HepG2 (cell line): ENCODE measurements at regions not wholly inside any gene's neighbourhood (a gene's known extent, or its start where the extent isn't known, plus 50 kb on each side); places are given as distances from the start of the nearest gene placed in this dataset.

Source experiments
- ATAC-seq: fragments of 200-7000 bp; cut with Tn5 transposase; 3 replicates; pipeline ENCODE4 v1.9.1; 2020; ENCODE audit warnings: mild to moderate bottlenecking, moderate library complexity
- BruUV-seq: library from RNA; stranded (reverse); fragments of 400-500 nt; replicated peaks from 2 replicates; lab custom pipeline; 2021; lab: Mats Ljungman, UMichigan
- CTCF ChIA-PET: fragments of 300-600 bp; formaldehyde crosslinking; extraction: SDS; loops from one replicate; lab custom pipeline; 2021; ENCODE audit warnings: low total read pairs, inconsistent platforms, low intra/inter-chr PET ratio; lab: Yijun Ruan, JAX
- POLR2A ChIA-PET: fragments of 350-600 bp; sonication (Branson Sonifier 250); formaldehyde crosslinking; loops from one replicate; lab custom pipeline; 2020; ENCODE audit warnings: antibody characterized with exemption, inconsistent platforms; lab: Yijun Ruan, JAX
- DNase-seq: peaks from one replicate; pipeline ENCODE4 v3.0.0-alpha.2; 2015; ENCODE audit warnings: low spot score
- FAIRE-seq: peaks from 3 replicates; lab custom pipeline; 2011; peaks lifted over from hg19 to GRCh38; lab: Jason Lieb, UNC
- H2AFZ ChIP-seq: one replicate; pipeline ENCODE4 v1.6.1; 2011; ENCODE audit warnings: low read length, inconsistent platforms
- H3K27ac ChIP-seq: fragments of 300-600 bp; 3 replicates; pipeline ENCODE4 v1.8.0; 2011; ENCODE audit warnings: mixed run types, mild to moderate bottlenecking, mixed read lengths, low read length, inconsistent platforms; ENCODE audit not compliant: insufficient read depth; ENCODE audit errors: extremely low read length
- H3K27me3 ChIP-seq, 2 experiments: fragments of 200-600 bp in 1 of 2; 2 replicates in 1 of 2; 3 replicates in 1 of 2; pipeline versions ENCODE4 v1.6.0 to v1.8.0; 2011; ENCODE audit warnings: low read length in 2 of 2, mild to moderate bottlenecking in 2 of 2, moderate library complexity in 2 of 2, inconsistent platforms in 1 of 2; ENCODE audit not compliant: insufficient read depth in 2 of 2, control insufficient read depth in 1 of 2
- H3K36me3 ChIP-seq, 2 experiments: fragments of 200-600 bp in 1 of 2; replicated peaks in 1 of 2; 2 replicates in 1 of 2; 3 replicates in 1 of 2; pipeline versions ENCODE4 v1.5.1 to v1.8.0; 2011; ENCODE audit warnings: low read length in 2 of 2, inconsistent platforms in 1 of 2; ENCODE audit not compliant: insufficient read depth in 2 of 2, control insufficient read depth in 1 of 2
- H3K4me1 ChIP-seq: 2 replicates; pipeline ENCODE4 v1.5.1; 2012; ENCODE audit warnings: low read length, inconsistent platforms; ENCODE audit not compliant: insufficient read depth
- H3K4me2 ChIP-seq: 2 replicates; pipeline ENCODE4 v1.6.0; 2011; ENCODE audit warnings: low read depth, low read length, inconsistent platforms
- H3K4me3 ChIP-seq, 3 experiments: fragments of 200-600 bp in 1 of 3; sonication (generic), shearing (Covaris generic) in 1 of 3; replicated peaks in 1 of 3; 2 replicates each; pipeline ENCODE4 v1.5.1; 2011 to 2016; ENCODE audit warnings: low read length in 3 of 3, inconsistent platforms in 2 of 3, low read depth in 2 of 3, mild to moderate bottlenecking in 2 of 3, control low read depth in 1 of 3, mixed read lengths in 1 of 3; ENCODE audit not compliant: insufficient read depth in 1 of 3
- H3K79me2 ChIP-seq: one replicate; pipeline ENCODE4 v1.6.1; 2011; ENCODE audit warnings: low read length, inconsistent platforms; ENCODE audit not compliant: insufficient read depth
- H3K9ac ChIP-seq: 2 replicates; pipeline ENCODE4 v1.6.0; 2011; ENCODE audit warnings: mild to moderate bottlenecking, low read depth, low read length, inconsistent platforms; ENCODE audit not compliant: insufficient read depth
- H3K9me3 ChIP-seq: 2 replicates; pipeline ENCODE4 v1.5.1; 2012; ENCODE audit warnings: mild to moderate bottlenecking, low read length
- H4K20me1 ChIP-seq: 2 replicates; pipeline ENCODE4 v1.6.0; 2011; ENCODE audit warnings: inconsistent platforms, mild to moderate bottlenecking, low read length, moderate library complexity; ENCODE audit not compliant: insufficient read depth
- SRSF1 ChIP-seq: fragments of 200-400 bp; formaldehyde crosslinking; optimal IDR thresholded peaks from 2 replicates; pipeline ENCODE3; 2017; ENCODE audit warnings: mild to moderate bottlenecking, low read depth, low read length, moderate library complexity
- ZBTB40 ChIP-seq, 2 experiments: fragments of 450-650 bp in 1 of 2; sonication (generic) in 1 of 2; formaldehyde crosslinking in 1 of 2; IDR thresholded peaks; 2 replicates each; pipeline versions ENCODE4 v1.6.1 to v1.8.0; 2016 to 2022; ENCODE audit warnings: antibody characterized with exemption in 1 of 2, mild to moderate bottlenecking in 1 of 2, missing genetic modification reagents in 1 of 2
- ZNF205 ChIP-seq: IDR thresholded peaks from 2 replicates; pipeline ENCODE4 v1.6.1; 2018; ENCODE audit warnings: missing biosample characterization, missing genetic modification reagents
- WGBS: methylation state at CpG from one replicate; pipeline ENCODE4 v1.1.6; 2017; ENCODE audit warnings: low lambda C conversion rate; 5-methylcytosine and 5-hydroxymethylcytosine counted together
- in situ Hi-C: cut with HindIII; loops from 2 replicates; pipeline ENCODE4 v1.10.0; 2017; ENCODE audit warnings: low pct_unique_long_range_greater_than_20kb; ENCODE audit not compliant: extremely low pct_ligation_motif_present
- intact Hi-C: fragments of 100-400 bp; cut with micrococcal nuclease; formaldehyde crosslinking; loops from one replicate; pipeline ENCODE4 v1.10.0; 2022; ENCODE audit not compliant: unreplicated experiment

- no peak for TF ChIP-seq SRSF1
Observed at GRCh38 chr12:98355933-98356332, 159.5 kb upstream of the TMPO start (continued).

DNA sequence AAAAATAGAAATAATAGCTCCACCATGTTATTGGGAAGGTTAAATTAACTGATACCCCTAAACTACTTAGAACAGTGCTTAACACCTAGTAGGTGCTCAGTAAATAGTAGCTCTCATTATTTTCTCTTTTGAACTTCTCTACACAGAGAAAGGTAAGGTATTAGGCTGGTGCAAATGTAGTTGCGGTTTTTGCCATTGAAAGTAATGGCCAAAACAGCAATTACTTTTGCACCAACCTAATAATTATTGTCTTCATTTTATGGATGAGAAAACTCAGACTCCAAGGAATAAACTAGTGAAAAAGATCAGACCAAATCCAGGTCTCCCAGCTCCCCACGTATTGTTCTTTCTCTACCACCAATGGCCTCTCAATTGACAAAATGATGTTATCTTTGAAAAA lies 157.2 kb upstream of the TMPO start:
- no peaks in the 10 kb centered on the region for H3K9me3 ChIP-seq
- no peak overlapping the region for H3K4me2 ChIP-seq
- ChIA-PET CTCF (no interaction called here), POLR2A (no interaction called here)
- H2AFZ ChIP-seq, result no peak overlapping the region
- H3K27ac ChIP-seq, result no peak overlapping the region
- no peaks in the 10 kb centered on the region for H3K36me3 ChIP-seq
- no peak overlapping the region for H3K4me3 ChIP-seq
- TF ChIP-seq ZNF205, result no peak
- TF ChIP-seq ZBTB40 (IDR thresholded peaks at IDR 0.05), result peak; percentile 81
- no peak for TF ChIP-seq ZBTB40 (CRISPR knock-in tag; IDR thresholded peaks at IDR 0.05)
- no peak for ATAC-seq
- no TSS peak for BruUV-seq
- WGBS, result 16% methylated on average over 2 of the region's 2 CpGs
- no peaks in the 10 kb centered on the region for H4K20me1 ChIP-seq
- in situ Hi-C loops (no loop called here), intact Hi-C loops (no loop called here)
- H3K27me3 ChIP-seq, result no peaks in the 10 kb centered on the region
- FAIRE-seq, result no peak
- H3K4me1 ChIP-seq, result no peaks in the 10 kb centered on the region
- no peak for DNase-seq
- no peaks in the 10 kb centered on the region for H3K79me2 ChIP-seq
- no peak overlapping the region for H3K9ac ChIP-seq
